Astrocyte of the cerebellum (primary cell): ENCODE measurements at regions not wholly inside any gene's neighbourhood (a gene's known extent, or its start where the extent isn't known, plus 50 kb on each side); places are given as distances from the start of the nearest gene placed in this dataset.

Experiments used
- DNase-seq: peaks from one replicate; pipeline ENCODE4 v3.0.0-alpha.2; 2011; ENCODE audit warnings: low read depth
- H3K4me3 ChIP-seq: 2 replicates; pipeline ENCODE4 v1.5.1; 2011; ENCODE audit warnings: mild to moderate bottlenecking, low read depth, low read length, moderate library complexity
- in situ Hi-C: cut with HindIII; loops from 2 replicates; pipeline ENCODE4 v1.10.0; 2017; ENCODE audit warnings: low sequenced_read_pairs
- TF ChIP-seq, protein P1 (sequence below): IDR thresholded peaks from 2 replicates; pipeline ENCODE4 v1.5.1; 2012; ENCODE audit warnings: low read length, low read depth, moderate library complexity, mild to moderate bottlenecking; ENCODE audit errors: missing control alignments

GRCh38 chr10:114723361-114723760 is 65.3 kb upstream of the ABLIM1 start:
- TF ChIP-seq, protein P1, sequence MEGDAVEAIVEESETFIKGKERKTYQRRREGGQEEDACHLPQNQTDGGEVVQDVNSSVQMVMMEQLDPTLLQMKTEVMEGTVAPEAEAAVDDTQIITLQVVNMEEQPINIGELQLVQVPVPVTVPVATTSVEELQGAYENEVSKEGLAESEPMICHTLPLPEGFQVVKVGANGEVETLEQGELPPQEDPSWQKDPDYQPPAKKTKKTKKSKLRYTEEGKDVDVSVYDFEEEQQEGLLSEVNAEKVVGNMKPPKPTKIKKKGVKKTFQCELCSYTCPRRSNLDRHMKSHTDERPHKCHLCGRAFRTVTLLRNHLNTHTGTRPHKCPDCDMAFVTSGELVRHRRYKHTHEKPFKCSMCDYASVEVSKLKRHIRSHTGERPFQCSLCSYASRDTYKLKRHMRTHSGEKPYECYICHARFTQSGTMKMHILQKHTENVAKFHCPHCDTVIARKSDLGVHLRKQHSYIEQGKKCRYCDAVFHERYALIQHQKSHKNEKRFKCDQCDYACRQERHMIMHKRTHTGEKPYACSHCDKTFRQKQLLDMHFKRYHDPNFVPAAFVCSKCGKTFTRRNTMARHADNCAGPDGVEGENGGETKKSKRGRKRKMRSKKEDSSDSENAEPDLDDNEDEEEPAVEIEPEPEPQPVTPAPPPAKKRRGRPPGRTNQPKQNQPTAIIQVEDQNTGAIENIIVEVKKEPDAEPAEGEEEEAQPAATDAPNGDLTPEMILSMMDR = no peak
- in situ Hi-C loops = no loop called here
- no peak for DNase-seq
- H3K4me3 ChIP-seq = no peak overlapping the region

DNA sequence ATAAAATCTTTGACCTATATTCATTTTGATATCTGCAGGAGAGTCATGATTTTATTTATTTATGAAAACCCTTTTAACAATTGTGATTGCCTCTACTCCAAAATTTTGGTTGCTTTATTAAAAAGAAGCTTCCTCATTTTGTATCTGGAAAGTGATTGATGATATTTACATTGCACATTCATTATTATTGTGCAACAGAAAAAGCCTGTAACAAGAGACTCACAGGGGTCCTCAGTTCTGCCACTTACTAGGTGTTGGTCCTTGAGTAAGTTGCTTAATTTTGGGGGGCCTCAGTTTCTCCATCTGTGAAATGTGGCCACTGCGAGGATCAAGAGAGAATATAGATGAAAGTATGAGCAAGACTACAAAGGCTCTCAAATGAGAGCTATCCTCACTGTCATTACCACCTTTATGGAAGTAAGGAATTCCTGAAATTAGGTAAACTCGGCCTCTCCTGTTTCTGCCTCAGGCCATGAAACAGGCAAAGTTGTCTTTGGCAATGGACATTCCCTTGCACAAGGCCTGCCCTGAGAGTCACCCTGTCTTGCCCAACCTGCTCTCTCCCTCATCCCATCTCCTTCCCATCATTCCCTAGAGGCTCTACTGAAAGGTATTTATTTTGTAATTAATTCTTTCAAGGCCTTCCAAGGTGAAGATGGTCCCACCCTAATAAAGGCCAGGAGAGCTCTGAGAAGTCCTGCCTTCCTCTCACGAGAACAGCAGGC is 66.1 kb upstream of the ABLIM1 start:
- DNase-seq = no peak
- H3K4me3 ChIP-seq = no peak overlapping the region
- TF ChIP-seq, protein P1 = no peak
- in situ Hi-C loops = no loop called here

- TF ChIP-seq, protein P1 = no peak
- in situ Hi-C loops = no loop called here
- no peak for DNase-seq
- no peak overlapping the region for H3K4me3 ChIP-seq
Measured at GRCh38 chr10:114724716-114725106, 66.6 kb upstream of the ABLIM1 start.

DNA sequence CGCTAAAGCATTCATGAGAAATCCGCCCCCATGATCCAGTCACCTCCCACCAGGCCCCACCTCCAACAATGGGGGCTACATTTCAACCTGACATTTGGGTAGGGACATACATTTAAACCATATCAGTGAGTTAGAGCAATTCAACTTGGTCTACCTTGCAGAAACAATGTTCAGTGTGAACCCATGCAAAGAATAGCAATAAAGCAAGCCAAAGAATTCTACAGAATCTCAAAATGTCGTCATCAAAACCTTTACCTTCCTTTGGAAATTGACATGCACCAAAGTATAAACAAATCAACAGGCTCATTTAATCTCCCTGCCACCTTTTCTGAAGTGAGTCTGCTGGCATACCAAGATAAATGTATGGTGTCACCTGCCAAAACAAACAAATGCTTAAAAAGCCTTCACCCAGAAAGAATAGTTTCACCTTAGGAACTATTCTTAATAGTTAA is 68.8 kb upstream of the ABLIM1 start:
- H3K4me3 ChIP-seq = no peak overlapping the region
- in situ Hi-C loops = no loop called here
- DNase-seq = no peak
- TF ChIP-seq, protein P1 = no peak

DNA sequence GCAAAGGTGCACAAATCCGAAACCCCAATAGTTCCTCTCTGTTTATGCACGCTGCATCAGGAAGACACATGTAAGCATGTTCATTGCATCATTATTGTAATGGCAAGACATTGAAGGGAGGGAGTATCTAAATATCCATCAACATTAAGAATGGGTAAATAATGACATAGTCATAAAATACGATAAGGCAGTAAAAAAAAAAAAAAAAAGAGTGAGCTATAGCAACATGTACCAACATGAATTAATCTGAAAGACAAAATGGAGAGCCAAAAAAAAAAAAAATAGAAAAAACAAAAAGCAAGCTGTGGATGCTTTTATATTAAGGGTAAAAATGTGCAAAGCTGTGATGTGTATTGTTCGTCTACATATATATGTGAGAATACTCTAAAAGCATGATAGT is 70.2 kb upstream of the ABLIM1 start:
- DNase-seq = no peak
- in situ Hi-C loops = no loop called here
- H3K4me3 ChIP-seq = no peak overlapping the region
- TF ChIP-seq, protein P1 = no peak

DNA sequence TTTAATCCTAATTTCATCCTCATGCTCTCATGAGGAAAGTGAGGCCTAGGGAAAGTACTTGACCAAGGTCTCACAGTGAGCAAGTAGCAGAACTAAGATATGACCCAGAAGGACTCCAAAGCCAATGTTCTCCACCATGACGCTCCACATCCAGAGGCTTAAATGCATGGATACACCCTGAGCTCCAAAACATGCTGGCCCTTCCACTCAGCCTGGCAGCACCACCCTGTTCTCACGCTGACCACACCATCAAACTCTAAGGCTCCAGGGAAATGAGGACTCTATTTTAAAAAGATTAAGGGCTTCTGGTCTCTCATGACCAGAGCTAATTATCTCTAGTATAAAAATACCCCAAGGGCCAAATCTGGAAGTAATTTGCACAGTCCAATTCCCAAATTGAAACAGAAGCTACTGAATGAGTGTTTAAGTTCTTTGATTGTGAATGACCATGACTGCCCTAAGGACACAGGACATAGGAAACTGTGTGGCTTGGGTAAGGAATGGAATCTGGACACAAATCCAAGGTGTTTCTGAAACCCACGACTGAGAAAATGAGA is 71.1 kb upstream of the ABLIM1 start:
- TF ChIP-seq, protein P1 = no peak
- no peak for DNase-seq
- in situ Hi-C loops = no loop called here
- no peak overlapping the region for H3K4me3 ChIP-seq
